H54 (cell line): ENCODE measurements at regions not wholly inside any gene's neighbourhood (a gene's known extent, or its start where the extent isn't known, plus 50 kb on each side); places are given as distances from the start of the nearest gene placed in this dataset.

ENCODE experiments used
- DNase-seq: peaks from one replicate; pipeline ENCODE4 v3.0.0; 2011; ENCODE audit warnings: low spot score, mixed read lengths; ENCODE audit not compliant: insufficient read length
- FAIRE-seq: peaks from 3 replicates; lab custom pipeline; 2011; peaks lifted over from hg19 to GRCh38; lab: Jason Lieb, UNC
- POLR2A ChIP-seq: IDR thresholded peaks from 2 replicates; pipeline ENCODE4 v1.6.1; 2011; ENCODE audit warnings: low read depth, mild to moderate bottlenecking, low read length

- FAIRE-seq (no peak), DNase-seq (no peak)
- no peak for TF ChIP-seq POLR2A
Measured at GRCh38 chrY:7458301-7459078, 546.9 kb upstream of the AMELY start.

DNA sequence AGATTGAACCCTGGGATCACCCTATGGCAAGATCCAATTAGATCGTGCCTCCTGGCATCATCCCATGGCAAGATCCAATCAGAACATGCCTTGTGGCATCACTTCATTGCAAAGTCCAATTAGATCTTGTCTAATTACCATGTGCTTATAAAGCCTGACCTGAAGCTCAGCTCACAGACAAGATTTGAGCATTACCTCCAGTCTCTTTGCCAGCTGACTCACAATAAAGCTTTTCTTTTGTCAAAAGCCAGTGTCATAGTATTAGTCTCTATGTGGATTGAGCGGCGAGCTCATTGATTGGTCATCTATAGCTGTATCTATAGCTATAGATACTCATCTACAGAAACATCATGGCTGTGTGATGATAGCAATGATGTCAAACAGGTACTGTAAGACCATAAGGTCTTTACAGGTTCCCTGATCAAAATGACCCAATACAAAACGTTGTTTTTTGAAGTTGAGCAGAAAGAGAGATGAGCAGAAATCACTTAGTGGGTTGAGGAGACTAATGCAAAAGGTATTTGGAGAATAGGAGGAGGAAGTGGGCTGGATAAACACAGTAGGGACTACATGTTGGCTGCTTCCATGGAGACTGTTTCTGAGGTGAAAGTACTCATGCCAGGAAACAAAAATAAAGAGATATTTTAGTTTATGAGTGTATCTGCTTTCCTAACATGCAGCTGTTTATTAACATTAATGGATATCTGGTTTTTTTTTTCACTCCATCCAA is 545.9 kb upstream of the AMELY start:
- TF ChIP-seq POLR2A, result no peak
- FAIRE-seq (no peak), DNase-seq (no peak)

DNA sequence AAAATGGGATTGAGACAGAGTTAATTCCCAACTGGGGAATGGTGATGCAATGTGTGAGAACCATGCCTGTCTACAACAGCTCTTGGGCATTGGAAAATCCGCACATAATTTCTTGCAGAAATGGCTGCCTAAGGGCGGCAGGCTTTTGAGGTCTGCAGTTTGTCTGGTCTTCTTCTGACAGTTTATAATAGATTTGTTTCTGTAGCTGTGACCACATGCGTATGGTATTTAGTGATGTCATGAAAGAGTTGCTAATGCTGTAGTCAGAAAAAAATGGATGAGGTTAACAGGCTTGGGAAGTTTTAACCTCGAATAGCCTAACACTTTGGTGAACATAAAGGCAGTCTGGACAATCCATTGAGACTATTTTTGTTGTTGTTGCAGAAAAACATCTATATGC is 544.1 kb upstream of the AMELY start:
- DNase-seq (no peak), FAIRE-seq (no peak)
- no peak for TF ChIP-seq POLR2A

- DNase-seq (no peak), FAIRE-seq (no peak)
- no peak for TF ChIP-seq POLR2A
Measured at GRCh38 chrY:7453336-7453735, 541.8 kb upstream of the AMELY start.

DNA sequence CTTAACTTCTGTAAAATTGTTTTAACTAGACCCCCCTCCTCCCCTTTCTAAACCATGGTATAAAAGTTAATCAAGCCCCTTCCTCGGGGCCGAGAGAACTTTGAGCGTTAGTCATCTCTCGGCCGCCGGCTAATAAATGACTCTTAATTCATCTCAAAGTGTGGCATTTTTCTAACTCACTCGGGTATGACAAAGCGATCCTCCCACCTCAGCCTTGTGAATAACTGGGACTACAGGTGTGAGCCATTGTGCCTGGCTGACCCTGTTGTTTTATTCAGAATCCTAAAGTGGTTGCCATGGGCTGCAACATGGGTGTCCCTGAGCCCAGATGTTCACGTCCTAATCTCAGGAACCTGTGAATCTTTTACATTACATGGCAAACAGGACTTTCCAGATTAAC is 540.7 kb upstream of the AMELY start:
- no peak for FAIRE-seq

DNA sequence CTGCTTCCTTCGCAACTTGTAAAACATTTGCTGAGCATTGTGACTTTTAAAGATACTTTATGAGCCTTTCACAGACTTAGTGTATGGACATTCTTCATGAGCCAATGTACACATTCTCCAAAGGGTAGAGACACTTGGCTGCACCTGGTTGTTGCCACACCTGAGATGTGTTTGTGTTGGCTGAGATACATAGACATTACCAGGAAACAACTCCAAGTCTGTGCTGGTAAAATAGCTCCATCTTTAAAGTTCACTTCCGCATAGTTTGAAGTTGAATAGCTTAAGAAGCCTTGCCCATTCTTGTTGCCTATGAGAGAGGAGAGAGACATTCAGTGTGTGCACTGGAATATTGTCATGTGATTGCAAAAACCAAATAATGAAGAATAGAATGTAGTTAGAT is 538.3 kb upstream of the AMELY start:
- no peak for TF ChIP-seq POLR2A
- no peak for DNase-seq
- no peak for FAIRE-seq

More for the DNA sequence above, 540.7 kb upstream of the AMELY start:
- TF ChIP-seq POLR2A, result no peak
- DNase-seq, result no peak

GRCh38 chrY:7448687-7449086 is 537.1 kb upstream of the AMELY start:
- FAIRE-seq, result no peak
- no peak for TF ChIP-seq POLR2A
- no peak for DNase-seq

DNA sequence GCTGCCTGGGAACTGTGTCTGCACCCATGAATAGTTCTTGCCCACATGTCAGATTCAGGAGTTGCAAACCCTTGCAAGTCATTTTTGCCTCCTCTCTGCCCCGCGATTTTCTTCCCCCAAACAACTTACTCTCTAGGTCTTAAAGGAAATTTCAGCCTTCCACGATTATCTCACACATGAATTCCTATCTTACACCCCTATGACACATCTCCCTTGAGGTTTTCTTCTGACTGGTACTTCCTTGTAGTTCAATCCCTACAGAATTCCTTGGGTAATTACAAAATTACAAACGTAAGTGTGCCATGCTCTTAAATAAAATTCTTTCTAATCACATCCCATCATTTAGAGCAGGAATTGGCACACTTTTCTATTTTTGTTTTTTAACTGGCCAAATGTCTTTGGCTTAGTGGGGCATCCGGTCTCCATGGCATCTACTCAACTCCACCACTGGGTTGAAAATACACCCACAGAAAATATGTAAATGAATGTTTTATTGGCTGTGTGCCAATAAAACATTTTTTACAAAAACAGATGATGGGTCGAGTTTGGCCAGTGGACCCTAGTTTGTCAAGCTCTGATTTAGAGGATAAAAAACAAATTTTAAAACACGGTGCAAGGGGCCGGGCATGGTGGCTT is 536.4 kb upstream of the AMELY start:
- TF ChIP-seq POLR2A, result no peak
- FAIRE-seq, result no peak
- DNase-seq, result no peak

- no peak for TF ChIP-seq POLR2A
- FAIRE-seq (no peak), DNase-seq (no peak)
Measured at GRCh38 chrY:7444141-7444540, 532.6 kb upstream of the AMELY start.

- TF ChIP-seq POLR2A, result no peak
- DNase-seq (no peak), FAIRE-seq (no peak)
Measured at GRCh38 chrY:7440796-7441530, 529.4 kb upstream of the AMELY start.

DNA sequence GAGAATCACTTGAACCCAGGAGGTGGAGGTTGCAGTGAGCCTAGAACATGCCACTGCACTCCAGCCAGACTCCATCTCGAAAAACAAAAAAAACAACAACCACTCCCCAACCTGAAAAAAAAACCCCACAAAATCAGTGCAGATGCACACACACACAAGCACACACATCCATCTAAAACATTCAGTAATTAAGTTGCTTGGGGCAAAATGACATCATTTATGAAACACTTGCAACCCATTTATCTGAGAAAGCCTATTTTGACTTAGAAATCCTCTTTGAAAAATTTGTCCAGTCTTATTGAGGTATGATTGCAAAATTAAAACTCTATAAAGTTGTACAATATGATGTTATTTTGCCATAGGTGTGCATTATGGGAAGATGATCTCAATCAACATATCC is 525.5 kb upstream of the AMELY start:
- DNase-seq (no peak), FAIRE-seq (no peak)
- TF ChIP-seq POLR2A, result no peak

DNA sequence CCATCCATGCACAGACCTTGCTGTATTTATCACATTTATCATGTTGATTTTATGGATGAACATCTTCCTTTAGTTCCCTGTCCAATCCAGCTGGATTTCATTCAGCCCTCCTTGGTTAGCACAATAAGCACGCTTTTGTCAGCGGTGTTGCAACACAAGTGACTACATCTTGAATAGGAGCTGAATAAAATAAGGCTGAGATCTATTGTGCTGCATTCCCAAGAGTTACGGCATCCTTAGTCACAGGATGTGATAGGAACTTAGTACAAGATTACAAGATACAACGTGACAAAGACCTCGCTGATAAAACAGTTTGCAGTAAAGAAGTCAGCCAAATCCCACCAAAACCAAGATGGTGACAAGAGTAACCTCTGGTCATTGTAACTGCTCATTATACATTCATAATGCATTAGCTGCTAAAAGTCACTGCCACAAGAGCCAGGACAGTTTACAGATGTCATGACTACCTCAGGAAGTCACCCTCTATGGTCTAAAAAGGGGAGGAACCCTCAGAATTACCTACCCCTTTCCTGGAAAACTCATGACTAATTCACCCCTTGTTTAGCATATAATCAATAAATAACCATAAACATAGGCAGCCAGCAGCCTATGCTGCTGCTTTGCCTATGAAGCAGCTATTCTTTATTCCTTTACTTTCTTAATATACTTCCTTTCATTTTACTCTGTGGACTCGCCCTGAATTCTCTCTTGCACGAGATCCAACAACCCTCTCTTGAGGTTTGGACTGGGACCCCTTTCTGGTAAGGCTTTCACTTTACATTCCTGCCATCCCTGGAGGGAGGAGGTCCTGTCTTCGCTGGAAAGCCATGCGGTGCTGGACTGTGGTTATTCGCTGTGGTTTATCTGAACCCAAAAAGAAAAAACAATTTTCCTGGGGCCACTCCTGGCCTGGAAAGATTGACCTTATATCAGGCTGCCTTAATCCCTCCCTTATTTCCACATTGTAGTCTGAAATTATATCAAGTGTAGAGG is 522.6 kb upstream of the AMELY start:
- FAIRE-seq, result no peak
- DNase-seq, result no peak
- no peak for TF ChIP-seq POLR2A

GRCh38 chrY:7419165-7419564 is 507.6 kb upstream of the AMELY start:
- no peak for TF ChIP-seq POLR2A
- FAIRE-seq, result no peak

More at GRCh38 chrY:7419165-7419564, 507.6 kb upstream of the AMELY start:
- DNase-seq, result no peak
